ENCODE measurements at regions not wholly inside any gene's neighbourhood (a gene's known extent, or its start where the extent isn't known, plus 50 kb on each side); places are given as distances from the start of the nearest gene placed in this dataset.

DNA sequence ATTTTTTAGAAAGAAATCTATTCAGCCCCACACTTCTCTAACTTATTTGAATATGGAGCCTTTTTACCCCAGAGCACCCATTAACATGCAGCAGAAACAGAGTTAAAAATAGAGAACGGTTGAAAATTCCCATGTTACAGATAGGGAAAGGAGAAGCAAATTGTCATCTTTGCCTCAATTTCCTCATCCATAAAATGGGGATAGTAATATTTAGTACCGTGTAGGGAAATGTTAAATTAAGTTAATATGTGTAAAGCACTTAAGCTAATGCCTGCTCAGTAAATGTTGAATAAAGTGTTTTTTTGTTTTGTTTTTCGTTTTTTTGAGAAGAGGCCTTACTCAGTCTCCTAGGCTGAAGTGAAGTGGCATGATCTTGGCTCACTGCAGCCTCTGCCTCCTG lies 50.3 kb downstream of the NAV1 start:
- DNase-seq = no peak

DNA sequence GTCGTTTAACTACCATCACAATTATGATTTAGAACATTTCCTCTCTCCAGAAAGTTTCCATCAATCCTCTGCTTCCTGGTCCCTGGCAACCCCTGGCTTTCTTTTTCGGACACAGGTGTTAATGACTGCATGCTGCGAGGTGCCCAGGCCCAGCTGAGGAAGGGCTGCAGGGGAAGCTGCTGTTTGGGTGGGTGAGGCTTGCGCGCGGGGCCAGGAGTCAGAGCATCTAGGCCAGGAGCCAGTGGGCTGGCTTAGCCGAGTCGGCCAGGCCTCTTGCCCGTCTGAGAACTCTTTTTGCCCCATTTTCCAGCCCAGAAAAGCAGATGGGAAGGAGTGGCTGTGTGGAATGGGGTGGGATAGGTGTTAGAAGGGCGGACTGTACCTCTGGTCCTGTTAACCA lies 51.5 kb downstream of the NAV1 start:
- DNase-seq = no peak

DNA sequence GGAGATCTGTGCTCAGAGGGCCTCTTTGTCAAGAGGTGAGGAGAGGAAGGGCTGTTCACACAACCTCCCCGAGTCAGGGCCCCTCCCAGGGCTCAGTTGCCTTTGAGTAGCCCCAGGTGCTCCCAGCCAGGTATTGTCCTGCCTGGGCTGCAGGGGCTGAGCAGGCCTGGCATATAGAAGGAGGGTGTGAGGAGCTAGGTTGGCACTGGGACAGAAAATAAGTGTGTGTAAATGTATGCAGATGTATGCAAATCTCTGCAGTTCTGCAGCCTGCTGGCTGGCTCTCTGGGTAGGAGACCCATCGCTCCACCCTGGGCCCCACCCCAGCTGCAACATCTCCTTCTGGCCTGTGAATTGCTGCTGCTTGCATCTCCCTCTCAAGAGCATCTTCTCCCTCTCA lies 52.4 kb downstream of the NAV1 start:
- no peak for DNase-seq

DNA sequence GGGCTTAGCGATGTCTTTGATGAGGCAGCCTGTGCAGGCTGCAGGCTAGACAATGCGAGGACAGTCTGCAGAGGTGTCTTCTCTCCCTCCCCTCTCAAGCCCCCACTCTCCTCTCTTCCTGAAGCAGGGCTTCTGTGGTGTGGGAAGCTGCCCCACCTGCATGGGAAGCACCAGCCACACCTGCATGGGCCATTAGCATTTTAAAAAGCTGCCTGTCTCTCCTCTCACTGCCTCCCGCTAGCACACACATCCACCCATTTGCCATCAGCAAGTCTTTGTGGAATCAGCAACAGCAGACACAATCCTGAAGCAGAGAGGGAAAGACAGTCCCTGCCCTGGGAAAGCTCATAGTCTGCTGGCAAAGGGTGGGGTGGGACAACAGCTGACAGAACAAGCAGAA lies 53.1 kb downstream of the NAV1 start:
- DNase-seq = no peak

DNA sequence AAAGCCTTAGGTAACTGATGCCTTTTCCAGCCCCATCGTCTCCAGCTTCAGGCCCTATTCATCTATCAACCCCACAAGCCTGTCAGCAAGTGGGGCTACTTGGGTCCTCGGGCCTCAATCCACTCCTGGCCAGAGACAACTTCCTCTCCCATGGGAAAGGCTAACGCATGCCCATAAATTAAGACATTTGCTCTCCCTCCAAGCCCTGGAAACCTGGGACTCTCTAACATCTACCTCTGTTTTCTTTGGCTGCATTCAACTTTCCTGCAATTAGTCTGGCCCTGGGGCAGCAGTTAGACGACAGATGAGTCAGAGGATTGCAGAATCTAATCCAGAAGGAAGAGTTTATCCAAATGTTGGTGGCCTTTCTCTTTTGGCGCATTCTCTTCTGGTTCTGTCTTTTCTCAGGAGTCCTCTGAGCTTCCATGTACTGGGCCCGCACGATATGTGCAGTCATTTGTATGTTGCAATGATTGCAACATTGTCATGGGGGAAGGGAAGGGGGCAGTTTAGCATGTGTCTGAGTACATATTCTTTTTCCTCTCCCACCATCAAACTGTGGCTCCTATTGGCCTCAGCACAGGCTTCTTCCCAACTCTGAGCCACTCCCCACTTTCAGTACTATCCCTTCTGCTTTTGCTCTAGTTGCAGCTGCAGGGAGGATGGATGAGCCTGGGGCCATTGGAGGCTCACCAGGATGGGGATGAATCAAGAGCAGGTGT lies 54.4 kb downstream of the NAV1 start:
- peak; percentile 82 for DNase-seq

DNA sequence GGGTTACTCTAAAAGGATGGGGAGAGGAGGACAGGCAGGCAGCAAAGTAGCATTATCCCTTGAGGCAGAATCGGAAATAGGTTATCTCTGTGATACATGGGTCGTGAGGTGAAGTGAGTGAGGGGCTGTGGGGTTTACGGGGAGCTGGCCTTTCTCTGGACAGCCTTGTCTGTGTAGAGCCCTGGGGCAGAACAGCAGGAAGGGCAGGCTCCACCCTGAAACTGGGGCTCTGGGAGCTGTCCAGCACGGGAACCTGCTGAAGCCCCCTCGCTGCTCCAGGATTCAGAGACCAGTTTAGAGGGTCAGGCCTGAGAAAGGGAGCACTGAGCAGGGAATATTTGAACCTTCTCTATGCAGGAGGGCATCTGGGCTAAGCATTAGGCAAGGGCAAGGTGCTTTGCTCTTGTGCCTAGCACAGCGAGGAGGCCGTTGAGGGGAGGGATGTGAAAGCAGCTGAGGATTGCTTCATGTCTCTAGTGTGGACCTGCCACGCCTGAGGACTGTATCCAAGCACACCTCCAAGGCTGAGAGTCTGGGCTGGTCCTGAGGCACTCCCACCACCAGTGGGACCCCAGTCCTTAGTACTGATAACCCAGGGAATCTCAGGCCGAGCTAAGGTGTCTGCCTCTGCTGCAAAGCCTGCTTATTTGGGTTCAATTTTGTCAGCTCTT lies 55.8 kb downstream of the NAV1 start:
- DNase-seq = no peak

DNA sequence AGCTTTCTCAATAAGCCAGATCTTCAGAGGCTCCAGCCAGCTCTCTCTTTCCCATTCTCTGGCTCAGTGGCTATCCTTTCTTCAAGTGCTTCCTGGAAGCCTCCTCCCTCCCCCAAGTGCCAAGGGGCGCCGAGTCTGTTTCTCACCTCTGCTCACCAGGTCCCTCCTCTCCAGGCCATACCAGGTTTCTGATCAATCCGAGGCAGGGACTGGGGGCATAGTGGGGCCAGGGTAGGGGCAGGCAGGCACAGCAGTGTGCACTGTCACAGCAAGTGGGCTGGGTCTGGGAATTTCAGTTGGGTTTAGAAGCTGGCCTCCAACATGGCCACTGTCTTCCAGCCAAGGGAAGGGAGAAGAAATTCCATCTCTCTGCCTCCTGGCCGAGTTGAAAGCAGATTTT lies 56.5 kb downstream of the NAV1 start:
- DNase-seq = no peak

DNA sequence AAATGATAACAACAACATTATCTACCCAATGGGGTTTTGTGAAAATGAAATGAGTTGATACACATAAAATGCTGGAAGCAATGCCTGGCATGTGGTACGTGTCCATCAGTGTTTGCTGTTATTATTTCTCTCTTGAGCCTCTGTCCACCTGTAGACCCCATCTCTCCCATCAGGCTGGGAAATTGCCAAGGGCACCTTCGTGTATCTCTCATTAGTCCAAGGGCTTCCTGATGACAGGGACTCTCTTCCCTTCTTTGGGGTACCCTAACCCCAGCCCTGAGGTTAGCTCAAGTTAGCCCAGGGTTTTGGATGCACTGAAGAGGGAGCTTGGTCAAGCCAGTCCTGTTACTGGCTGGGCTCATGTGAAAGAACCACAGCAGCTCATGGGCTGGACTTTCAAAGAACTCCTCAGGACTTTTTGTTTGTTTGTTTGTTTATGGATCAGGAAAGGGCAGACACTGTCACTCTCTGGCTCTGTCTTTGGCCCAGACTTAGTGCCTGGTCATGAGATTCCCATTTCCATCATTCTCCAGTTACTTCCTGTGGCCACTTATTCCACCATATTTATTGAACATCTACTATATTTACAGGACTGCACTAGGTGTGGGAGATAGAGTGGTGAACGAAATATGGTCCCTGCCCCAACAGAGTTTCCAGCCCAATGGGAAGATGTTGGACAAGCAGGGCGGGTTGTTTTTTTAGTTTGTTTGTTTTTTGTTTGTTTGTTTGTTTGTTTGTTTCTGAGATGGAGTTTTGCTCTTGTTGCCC lies 57.4 kb downstream of the NAV1 start:
- DNase-seq = no peak

DNA sequence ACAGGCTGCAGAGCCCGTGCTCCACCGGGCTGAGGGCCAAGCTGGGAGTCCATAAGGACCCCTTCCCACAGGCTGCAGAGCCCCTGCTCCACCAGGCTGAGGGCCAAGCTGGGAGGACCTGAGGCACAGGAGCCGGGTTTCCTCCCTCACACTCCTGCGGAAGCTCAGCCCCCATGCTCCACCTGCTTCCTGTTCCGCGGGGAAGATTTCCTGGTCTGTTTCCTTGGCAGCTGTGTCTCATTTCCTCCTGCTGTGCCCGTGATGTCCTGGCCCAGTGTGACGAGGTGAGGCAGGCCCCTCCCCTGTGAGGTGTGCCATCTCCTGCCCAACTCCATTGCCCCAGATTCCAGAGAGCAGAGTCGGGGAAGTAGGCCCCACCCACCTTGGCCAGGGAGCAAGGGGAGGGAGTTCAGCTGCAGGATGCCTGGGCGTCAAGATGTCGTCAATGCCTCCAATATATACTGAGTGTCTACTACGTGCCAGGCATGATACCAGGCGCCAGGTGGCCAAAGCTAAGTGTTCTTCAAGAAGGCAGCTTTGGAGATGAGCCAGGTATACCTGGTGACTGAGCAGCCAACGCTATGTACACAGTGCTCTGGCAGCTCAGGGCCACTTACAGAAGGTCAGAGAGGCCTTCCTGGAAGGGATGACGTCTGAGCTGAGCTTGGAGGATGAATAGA lies 58.8 kb downstream of the NAV1 start:
- DNase-seq = peak; percentile 78

DNA sequence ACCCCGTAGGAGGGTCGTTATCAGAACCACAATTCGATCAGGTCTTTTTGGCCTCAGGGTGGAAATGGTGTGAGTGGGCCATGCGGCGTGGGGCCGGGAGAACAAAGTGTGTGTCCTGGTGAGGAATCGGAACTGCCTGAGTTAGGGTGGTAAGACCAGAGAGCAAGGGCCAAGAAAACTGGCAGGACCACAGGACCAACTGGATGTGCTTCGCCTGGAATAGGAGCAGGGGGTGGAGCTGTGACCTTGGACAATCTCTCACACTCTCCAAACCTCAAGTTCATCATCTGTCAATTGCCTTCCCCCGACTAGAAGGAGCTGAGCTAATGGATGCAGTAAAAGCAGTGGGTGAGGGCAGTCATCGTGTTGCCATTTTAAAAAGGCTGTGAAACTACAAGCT lies 59.5 kb downstream of the NAV1 start:
- DNase-seq = no peak

DNA sequence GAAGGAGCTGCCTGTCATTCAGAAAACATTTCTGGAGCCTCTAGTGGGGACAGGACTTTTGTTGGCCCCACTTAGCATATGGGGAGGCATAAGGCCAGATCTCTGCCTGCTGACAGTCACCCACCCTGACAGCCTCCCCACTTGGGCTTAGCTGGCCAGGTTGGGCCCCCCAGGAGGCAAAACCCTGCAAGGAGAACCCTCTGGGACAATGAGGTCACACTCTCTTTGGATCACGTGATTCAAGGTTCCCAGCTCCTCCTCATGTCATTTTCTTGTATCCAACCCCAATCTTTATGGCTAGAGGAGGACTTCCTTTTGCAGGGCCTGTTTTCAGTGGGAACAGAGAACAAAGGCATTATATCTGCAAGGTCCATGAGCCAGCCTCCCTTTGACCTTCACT lies 60.0 kb downstream of the NAV1 start:
- no peak for DNase-seq

DNA sequence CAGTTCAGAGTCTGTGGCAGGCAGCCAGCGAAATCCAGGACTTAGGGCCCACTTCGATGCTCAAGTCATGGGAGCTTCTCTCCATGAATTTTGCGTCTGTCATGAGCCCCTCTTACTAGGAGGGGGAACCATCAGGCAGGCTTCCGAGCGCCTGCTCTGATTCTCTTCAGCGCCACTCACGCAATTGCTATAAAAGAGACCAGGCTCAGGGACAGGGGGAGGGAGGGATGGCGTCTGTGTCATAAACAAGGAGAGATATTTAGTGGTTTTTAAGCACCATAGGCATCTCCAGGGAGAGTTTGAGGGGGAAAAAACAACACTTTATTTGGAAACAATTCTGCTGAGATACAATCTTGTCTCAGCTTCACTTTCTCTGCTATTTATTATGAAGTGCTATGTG lies 60.6 kb downstream of the NAV1 start:
- DNase-seq = no peak

DNA sequence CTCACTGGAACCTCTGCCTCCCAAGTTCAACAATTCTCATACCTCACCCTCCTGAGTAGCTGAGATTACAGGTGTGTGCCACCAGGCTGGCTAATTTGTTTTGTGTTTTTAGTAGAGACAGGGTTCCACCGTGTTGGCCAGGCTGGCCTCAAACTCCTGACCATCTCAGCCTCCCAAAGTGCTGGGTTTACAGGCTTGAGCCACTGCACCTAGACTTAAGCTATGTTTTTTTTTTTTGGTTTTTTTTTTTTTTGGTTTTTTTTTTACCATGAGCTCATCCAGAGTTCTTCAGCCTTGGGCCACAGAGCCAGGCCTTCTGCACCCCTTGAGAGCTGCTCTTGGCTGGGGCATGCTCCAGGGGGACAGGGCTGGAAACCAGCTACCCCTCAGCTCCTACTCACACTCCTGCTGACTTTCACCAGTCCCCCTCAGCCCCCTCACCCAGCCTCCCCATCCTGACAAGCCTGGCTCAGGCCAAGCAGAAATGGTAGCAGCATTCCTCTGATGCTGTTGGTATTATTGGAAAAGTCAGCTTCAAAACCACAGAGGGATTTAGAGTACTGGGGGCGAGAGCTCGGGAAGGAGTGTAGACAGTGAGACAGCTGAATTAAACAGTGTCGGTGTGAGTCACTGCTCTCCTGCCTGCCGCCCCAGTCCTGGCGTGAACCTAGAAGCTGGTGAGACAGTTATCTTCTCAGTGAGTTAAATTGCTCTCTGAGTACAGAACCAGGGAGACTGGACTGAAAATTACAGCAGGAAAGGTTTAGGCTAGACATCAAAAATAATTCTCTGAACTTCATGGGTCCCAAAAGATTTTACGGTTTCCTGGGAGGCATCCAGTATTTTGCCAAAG lies 63.7 kb downstream of the NAV1 start:
- peak; percentile 29 for DNase-seq

DNA sequence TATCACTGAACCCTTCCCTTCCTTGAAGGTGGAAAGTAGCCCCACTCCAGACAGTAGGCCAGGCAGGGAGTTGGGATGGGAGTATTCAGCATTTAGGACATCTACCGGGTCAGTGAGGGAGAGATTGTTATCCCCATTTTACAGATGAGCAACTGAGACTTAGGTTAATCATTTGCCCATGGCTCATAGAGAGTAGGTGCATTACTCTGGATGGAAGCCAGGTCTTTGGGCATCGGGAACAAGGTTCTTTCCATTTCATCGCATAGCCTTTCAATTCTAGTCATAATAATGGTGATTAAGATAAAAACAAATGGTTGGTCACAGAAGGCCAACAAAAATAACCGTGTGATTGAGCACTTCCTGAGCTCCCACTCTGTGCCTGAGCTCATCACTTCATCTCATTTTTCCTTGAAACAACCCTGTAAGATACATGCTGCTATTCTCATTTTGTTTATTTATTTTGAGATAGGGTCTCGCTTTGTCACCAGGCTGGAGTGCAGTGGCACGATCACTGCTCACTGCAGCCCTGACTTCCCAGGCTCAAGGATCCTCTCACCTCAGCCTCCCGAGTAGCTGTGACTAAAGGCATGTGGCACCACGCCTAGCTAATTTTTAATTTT lies 64.8 kb downstream of the NAV1 start:
- no peak for DNase-seq

DNA sequence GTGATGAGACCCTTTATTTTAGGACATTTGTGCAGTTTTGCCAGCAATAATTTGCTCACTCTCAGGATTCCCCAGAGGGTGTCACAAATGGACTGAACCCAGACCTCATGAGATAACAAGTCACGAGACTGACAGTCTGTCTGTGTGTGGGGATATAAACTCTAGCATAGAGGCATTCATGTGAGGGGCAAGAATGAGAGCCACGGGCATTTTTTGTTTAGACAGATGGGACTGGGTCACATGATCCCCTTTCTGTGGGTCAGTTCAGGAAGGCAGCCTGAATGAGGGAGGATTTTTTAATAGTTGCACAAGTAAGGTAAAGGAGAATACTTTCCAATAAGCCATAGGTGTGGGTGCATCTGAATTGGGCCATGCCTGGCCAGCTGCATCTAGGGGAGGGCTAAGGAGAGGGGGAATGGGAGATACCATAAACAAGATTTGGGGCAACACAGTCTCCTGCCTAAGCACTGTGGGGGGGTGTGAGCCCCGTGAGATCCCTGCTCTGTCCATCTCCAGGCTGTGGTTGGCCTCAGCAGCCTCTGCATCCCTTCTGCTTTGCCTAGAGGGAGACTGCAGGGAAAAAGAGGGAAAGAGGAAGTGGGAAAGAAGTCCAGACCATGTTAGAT lies 66.6 kb downstream of the NAV1 start:
- DNase-seq = no peak

DNA sequence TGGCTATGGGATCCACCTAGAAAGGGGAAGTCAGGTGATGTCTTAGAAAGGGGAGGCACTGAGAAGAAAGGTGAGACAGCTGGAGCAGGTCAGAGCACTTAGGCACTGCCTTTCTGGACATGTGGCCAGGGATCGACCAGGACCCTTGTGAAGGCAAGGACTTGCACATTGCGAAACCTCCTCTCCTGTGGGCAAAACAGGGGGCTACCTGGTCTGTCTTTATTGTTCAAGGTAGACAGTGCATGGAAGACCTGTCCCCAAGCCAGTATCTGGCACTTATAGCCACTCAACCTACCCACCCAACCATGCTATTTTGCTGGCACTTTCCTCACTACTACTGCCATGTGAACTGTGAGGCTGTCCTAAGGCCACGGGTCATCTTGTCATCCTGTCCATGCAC lies 67.2 kb downstream of the NAV1 start:
- DNase-seq = no peak

DNA sequence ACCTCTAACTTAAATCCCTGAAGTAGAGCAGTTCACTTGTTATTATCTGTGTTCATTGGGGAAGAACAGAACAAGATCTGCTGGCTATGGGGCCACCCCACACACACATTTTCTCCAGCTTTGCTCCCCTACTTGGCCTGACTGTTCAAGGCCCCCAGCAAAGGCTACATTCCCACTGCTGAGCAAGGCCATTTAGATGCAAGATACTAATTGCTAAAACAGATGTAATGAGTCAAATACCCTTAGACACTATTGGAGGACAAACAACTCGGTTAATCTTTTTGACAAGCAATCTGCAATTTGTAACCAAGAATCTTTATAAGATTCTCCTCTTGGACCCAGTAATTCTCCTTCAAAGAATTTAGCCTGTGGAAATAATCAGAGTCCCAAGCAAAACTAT lies 67.7 kb downstream of the NAV1 start:
- DNase-seq = no peak

DNA sequence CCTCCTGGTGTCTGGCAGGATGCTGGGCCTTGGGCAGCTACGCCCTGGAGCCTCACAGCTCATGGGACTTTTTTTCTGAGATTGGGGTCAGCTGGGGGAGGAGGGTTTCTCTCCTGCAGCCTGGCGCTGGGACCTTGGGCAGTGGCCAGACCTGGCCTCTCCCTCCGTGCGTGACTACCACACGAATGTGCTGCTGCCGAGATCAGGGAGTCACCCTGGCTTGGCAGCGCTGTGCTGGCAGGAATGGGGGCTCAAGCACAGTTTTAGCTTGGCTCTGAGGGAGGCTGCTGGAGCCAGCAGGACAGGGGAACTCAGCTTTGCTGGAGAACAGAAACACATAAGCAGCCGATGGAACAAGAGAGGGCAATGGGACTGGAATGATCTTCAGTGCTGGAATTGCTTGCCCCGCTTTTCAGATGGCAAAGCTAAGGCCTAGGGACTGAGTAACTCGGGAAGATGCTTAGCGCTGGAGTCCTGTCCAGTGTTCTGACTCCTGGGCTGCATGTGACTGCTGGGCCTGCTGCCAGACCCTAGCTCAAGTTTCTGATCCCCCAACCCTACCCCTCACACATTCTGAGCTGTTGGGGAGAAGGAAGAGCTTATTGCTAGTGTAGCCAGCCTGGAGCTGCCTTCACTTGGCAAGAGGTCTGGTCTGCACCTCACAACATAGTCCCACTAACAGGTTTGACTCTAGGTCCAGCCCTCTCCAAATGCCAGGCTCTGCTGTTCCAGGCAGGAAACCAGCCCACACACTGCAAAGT lies 69.9 kb downstream of the NAV1 start:
- DNase-seq = peak; percentile 53

DNA sequence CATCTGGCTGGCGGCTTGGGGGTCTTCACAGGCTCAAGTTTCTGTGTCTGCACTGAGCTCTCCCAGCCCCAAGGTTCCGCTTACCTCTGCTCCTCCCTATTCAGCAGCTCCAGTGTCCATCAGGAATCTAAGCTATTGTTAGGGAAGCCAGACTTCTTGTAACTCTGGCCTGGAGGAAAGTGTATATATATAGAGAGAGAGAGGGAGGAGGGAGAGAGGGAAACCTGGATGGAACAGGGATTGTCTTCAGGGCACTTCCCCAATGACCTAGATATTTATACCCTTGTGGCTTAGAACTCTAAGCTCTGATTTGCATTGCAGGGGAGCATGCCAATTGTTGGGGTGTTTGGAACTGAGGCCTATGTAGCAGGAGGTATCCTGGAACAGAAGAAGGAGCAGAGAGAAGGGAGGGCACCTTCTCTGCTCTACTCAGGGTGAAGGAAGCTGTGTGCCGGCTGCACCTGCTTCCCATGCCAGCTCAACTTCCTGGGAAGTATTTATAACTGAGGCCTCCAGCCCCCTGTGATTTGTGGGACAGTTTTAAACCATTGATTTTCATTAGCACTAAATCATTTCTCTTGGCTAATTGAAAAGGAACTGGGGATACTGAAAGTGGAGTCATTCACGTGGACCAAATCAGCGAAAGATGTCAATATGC lies 70.9 kb downstream of the NAV1 start:
- no peak for DNase-seq

DNA sequence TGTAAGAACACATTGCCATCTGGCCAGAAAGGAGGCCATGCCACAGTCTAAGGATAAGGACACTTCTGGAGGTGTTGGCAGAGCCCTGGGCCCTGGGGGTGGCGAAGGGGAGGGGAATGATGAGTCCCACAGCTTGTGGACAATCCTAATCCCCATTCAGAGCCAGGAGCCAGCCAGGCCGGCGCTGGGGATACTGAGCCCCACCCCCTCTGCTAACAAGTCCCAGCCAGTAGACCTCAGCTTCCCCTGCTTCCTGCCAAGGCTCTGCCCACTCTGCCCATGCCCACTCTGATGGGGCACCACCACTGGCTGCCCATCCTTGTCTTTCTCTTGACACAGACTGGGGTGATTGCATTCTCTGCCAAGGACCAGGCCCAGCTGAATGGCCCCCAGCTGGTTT lies 71.9 kb downstream of the NAV1 start:
- DNase-seq = peak; percentile 62

All from NCI-H446 treated with DMSO at 0.1 percent for 48 hours (cell line).